ENCODE measurements at regions not wholly inside any gene's neighbourhood (a gene's known extent, or its start where the extent isn't known, plus 50 kb on each side); places are given as distances from the start of the nearest gene placed in this dataset.

DNA sequence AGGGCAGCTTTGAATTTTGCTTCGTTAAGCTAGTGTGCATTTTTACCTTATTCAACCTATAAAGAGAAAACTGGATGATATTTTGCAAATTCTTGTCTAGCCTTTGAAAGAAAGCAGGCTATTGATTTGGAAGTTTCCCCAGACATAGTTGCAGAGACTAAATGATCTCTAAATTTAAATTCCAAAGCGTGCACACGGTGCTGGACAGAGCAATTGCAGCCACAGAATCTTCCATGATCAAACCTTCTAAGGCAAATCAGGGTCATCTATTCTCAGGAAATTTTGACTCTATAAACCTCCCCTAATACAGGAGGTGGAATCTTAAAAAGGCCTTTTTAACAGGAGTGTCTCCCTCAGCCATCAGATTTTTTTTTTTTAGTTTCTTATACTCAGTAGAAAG, 159.9 kb downstream of the MDFIC start:
- H3K27ac ChIP-seq (ENCODE audit: low read depth, low read length) = no peak overlapping the region
- no peak overlapping the region for H3K4me2 ChIP-seq (ENCODE audit: low read length)
- H3K4me1 ChIP-seq (ENCODE audit: control insufficient read depth in 1 of 2, insufficient read depth in 2 of 2, low read length in 2 of 2) = peaks cover 3 to 6% of the 10 kb centered on the region in 2 experiments
- no peak overlapping the region for H2BK120ac ChIP-seq (ENCODE audit: insufficient read depth, low read length, poor library complexity)
- no peaks in the 10 kb centered on the region for H3K27me3 ChIP-seq (ENCODE audit: insufficient read depth, low read length)
- WGBS (ENCODE audit: extremely low coverage, insufficient coverage, insufficient read length) = no CpG with 5 or more reads among the region's 3 CpGs
- H3K4me3 ChIP-seq (ENCODE audit: low read depth, low read length) = no peak overlapping the region
- H3K4ac ChIP-seq (ENCODE audit: low read depth, low read length) = no peak overlapping the region
- no peak overlapping the region for H2BK12ac ChIP-seq (ENCODE audit: low read length)
- no peak for DNase-seq
- no peak overlapping the region for H2AK5ac ChIP-seq (ENCODE audit: low read length)
- H3K79me2 ChIP-seq (ENCODE audit: control insufficient read depth, insufficient read depth, low read length, poor library complexity) = no peaks in the 10 kb centered on the region
- H3K18ac ChIP-seq (ENCODE audit: low read length) = no peak overlapping the region
- H3K79me1 ChIP-seq (ENCODE audit: low read length) = no peaks in the 10 kb centered on the region
- no peak overlapping the region for H3K14ac ChIP-seq (ENCODE audit: low read length)
- no peak overlapping the region for H2AFZ ChIP-seq (ENCODE audit: insufficient read depth, low read length, poor library complexity)
- no peak overlapping the region for H4K91ac ChIP-seq (ENCODE audit: low read depth, low read length)
- H3K36me3 ChIP-seq (ENCODE audit: control insufficient read depth in 1 of 2, insufficient read depth in 2 of 2, low read length in 2 of 2) = no peaks in the 10 kb centered on the region
- no peak overlapping the region for H2BK5ac ChIP-seq (ENCODE audit: low read depth, low read length, poor library complexity)
- no peak overlapping the region for H3K9ac ChIP-seq (ENCODE audit: low read length)
- no peaks in the 10 kb centered on the region for H3K9me3 ChIP-seq (ENCODE audit: insufficient read depth, low read depth, low read length)
- H3K23ac ChIP-seq (ENCODE audit: low read length) = no peak overlapping the region
- no peak overlapping the region for H4K8ac ChIP-seq (ENCODE audit: low read depth, low read length)
- H4K12ac ChIP-seq (ENCODE audit: low read depth, low read length) = no peak overlapping the region

DNA sequence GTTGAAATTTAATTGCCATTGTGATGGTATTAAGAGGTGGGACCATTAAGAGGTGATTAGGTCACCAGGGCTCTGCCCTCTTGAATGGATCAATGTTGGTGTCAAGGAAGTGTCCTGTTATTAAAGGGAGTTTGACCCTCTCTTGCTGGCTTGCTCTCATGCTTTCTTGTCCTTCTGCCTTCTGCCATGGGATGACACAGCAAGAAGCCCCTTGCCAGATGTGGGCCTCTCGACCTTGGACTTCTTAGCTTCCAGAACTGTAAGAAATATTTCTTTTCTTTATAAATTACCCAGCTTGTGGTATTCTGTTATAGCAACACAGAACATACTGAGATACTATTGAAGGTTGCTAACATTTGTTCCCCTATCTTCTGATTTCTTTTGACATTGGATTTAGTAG, 157.0 kb downstream of the MDFIC start:
- Histone ChIP-seq H3K4me3 (ENCODE audit: low read depth, low read length) (no peak overlapping the region), H3K9ac (ENCODE audit: low read length) (no peak overlapping the region), H3K4ac (ENCODE audit: low read depth, low read length) (no peak overlapping the region), H2BK5ac (ENCODE audit: low read depth, low read length, poor library complexity) (no peak overlapping the region), H3K27ac (ENCODE audit: low read depth, low read length) (no peak overlapping the region), H3K4me1 (ENCODE audit: control insufficient read depth in 1 of 2, insufficient read depth in 2 of 2, low read length in 2 of 2) (peaks cover 0 to 2% of the 10 kb centered on the region in 2 experiments), H3K36me3 (ENCODE audit: control insufficient read depth in 1 of 2, insufficient read depth in 2 of 2, low read length in 2 of 2) (no peaks in the 10 kb centered on the region), H2BK120ac (ENCODE audit: insufficient read depth, low read length, poor library complexity) (no peak overlapping the region), H3K18ac (ENCODE audit: low read length) (no peak overlapping the region), H3K79me2 (ENCODE audit: control insufficient read depth, insufficient read depth, low read length, poor library complexity) (no peaks in the 10 kb centered on the region), H3K4me2 (ENCODE audit: low read length) (no peak overlapping the region), H2AK5ac (ENCODE audit: low read length) (no peak overlapping the region), H3K79me1 (ENCODE audit: low read length) (no peaks in the 10 kb centered on the region), H3K14ac (ENCODE audit: low read length) (no peak overlapping the region), H4K8ac (ENCODE audit: low read depth, low read length) (no peak overlapping the region), H4K12ac (ENCODE audit: low read depth, low read length) (no peak overlapping the region), H4K91ac (ENCODE audit: low read depth, low read length) (no peak overlapping the region), H2AFZ (ENCODE audit: insufficient read depth, low read length, poor library complexity) (no peak overlapping the region), H3K9me3 (ENCODE audit: insufficient read depth, low read depth, low read length) (no peaks in the 10 kb centered on the region), H3K23ac (ENCODE audit: low read length) (no peak overlapping the region), H2BK12ac (ENCODE audit: low read length) (no peak overlapping the region), H3K27me3 (ENCODE audit: insufficient read depth, low read length) (no peaks in the 10 kb centered on the region)
- WGBS (ENCODE audit: extremely low coverage, insufficient coverage, insufficient read length) = no CpG with 5 or more reads among the region's 1 CpG
- DNase-seq = no peak

DNA sequence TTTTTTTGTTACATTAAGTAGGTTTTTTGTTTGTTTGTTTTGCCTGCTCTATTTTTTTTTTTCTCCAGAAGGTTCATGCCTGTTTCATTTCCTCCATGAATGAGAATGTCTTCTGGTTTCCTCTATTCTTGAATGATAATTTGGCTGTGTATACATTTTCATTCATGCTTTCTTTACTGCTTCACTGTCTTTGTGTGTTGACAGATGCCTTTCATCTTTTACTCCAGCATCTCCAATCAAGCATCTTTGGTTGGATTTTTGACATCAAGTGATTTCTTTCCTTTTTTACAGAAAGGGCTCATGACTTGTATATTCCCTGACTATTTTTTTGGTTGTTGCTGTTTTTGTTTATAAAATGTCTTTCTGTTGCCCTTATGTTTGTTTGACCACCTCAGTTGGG, 156.5 kb downstream of the MDFIC start:
- no peaks in the 10 kb centered on the region for H3K36me3 ChIP-seq (ENCODE audit: control insufficient read depth in 1 of 2, insufficient read depth in 2 of 2, low read length in 2 of 2)
- no peak overlapping the region for H3K27ac ChIP-seq (ENCODE audit: low read depth, low read length)
- no peak overlapping the region for H2AFZ ChIP-seq (ENCODE audit: insufficient read depth, low read length, poor library complexity)
- H3K27me3 ChIP-seq (ENCODE audit: insufficient read depth, low read length) = no peaks in the 10 kb centered on the region
- no peak overlapping the region for H2AK5ac ChIP-seq (ENCODE audit: low read length)
- H3K4ac ChIP-seq (ENCODE audit: low read depth, low read length) = no peak overlapping the region
- DNase-seq = no peak
- H3K4me3 ChIP-seq (ENCODE audit: low read depth, low read length) = no peak overlapping the region
- H3K18ac ChIP-seq (ENCODE audit: low read length) = no peak overlapping the region
- H3K79me1 ChIP-seq (ENCODE audit: low read length) = no peaks in the 10 kb centered on the region
- H4K8ac ChIP-seq (ENCODE audit: low read depth, low read length) = no peak overlapping the region
- no peak overlapping the region for H3K9ac ChIP-seq (ENCODE audit: low read length)
- no peak overlapping the region for H2BK120ac ChIP-seq (ENCODE audit: insufficient read depth, low read length, poor library complexity)
- no peaks in the 10 kb centered on the region for H3K4me1 ChIP-seq (ENCODE audit: control insufficient read depth in 1 of 2, insufficient read depth in 2 of 2, low read length in 2 of 2)
- H3K23ac ChIP-seq (ENCODE audit: low read length) = no peak overlapping the region
- H3K14ac ChIP-seq (ENCODE audit: low read length) = no peak overlapping the region
- H2BK12ac ChIP-seq (ENCODE audit: low read length) = no peak overlapping the region
- H4K91ac ChIP-seq (ENCODE audit: low read depth, low read length) = no peak overlapping the region
- no peaks in the 10 kb centered on the region for H3K9me3 ChIP-seq (ENCODE audit: insufficient read depth, low read depth, low read length)
- no peak overlapping the region for H2BK5ac ChIP-seq (ENCODE audit: low read depth, low read length, poor library complexity)
- no peak overlapping the region for H4K12ac ChIP-seq (ENCODE audit: low read depth, low read length)
- H3K4me2 ChIP-seq (ENCODE audit: low read length) = no peak overlapping the region
- no peaks in the 10 kb centered on the region for H3K79me2 ChIP-seq (ENCODE audit: control insufficient read depth, insufficient read depth, low read length, poor library complexity)

DNA sequence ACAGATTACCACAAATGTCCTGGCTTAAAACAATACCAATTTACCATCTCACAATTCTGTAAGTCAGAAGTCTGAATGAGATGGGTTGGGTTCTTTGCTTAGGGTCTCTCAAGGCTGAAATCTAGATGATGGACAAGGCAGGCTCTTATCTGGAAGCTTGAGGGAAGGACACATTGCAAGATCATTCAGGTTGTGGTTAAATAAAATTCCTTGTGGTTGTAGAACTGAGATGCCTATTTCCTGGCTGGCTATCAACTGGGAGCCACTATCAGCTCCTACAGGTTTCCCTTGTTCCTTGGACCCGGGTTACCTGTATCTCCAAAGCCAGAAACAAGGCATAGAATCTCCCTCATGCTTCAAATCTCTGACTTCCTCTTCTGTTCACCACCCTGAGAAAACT, 148.4 kb downstream of the MDFIC start:
- no peaks in the 10 kb centered on the region for H3K79me2 ChIP-seq (ENCODE audit: control insufficient read depth, insufficient read depth, low read length, poor library complexity)
- H4K91ac ChIP-seq (ENCODE audit: low read depth, low read length) = no peak overlapping the region
- H3K23ac ChIP-seq (ENCODE audit: low read length) = no peak overlapping the region
- no peaks in the 10 kb centered on the region for H3K9me3 ChIP-seq (ENCODE audit: insufficient read depth, low read depth, low read length)
- no peak overlapping the region for H3K4ac ChIP-seq (ENCODE audit: low read depth, low read length)
- H3K14ac ChIP-seq (ENCODE audit: low read length) = no peak overlapping the region
- no peak overlapping the region for H4K12ac ChIP-seq (ENCODE audit: low read depth, low read length)
- H3K4me3 ChIP-seq (ENCODE audit: low read depth, low read length) = no peak overlapping the region
- WGBS (ENCODE audit: extremely low coverage, insufficient coverage, insufficient read length) = no CpG with 5 or more reads among the region's 1 CpG
- H3K4me2 ChIP-seq (ENCODE audit: low read length) = no peak overlapping the region
- no peak overlapping the region for H2BK12ac ChIP-seq (ENCODE audit: low read length)
- no peak overlapping the region for H2BK120ac ChIP-seq (ENCODE audit: insufficient read depth, low read length, poor library complexity)
- DNase-seq = no peak
- no peak overlapping the region for H4K8ac ChIP-seq (ENCODE audit: low read depth, low read length)
- H3K4me1 ChIP-seq (ENCODE audit: control insufficient read depth in 1 of 2, insufficient read depth in 2 of 2, low read length in 2 of 2) = no peaks in the 10 kb centered on the region
- H2AFZ ChIP-seq (ENCODE audit: insufficient read depth, low read length, poor library complexity) = no peak overlapping the region
- H3K9ac ChIP-seq (ENCODE audit: low read length) = no peak overlapping the region
- no peak overlapping the region for H2BK5ac ChIP-seq (ENCODE audit: low read depth, low read length, poor library complexity)
- H3K18ac ChIP-seq (ENCODE audit: low read length) = no peak overlapping the region
- no peaks in the 10 kb centered on the region for H3K27me3 ChIP-seq (ENCODE audit: insufficient read depth, low read length)
- no peak overlapping the region for H3K27ac ChIP-seq (ENCODE audit: low read depth, low read length)
- H3K36me3 ChIP-seq (ENCODE audit: control insufficient read depth in 1 of 2, insufficient read depth in 2 of 2, low read length in 2 of 2) = no peaks in the 10 kb centered on the region
- H2AK5ac ChIP-seq (ENCODE audit: low read length) = no peak overlapping the region
- H3K79me1 ChIP-seq (ENCODE audit: low read length) = no peaks in the 10 kb centered on the region

Measured in trophoblast cell (in vitro differentiated cells and primary cell).